ENCODE measurements at regions not wholly inside any gene's neighbourhood (a gene's known extent, or its start where the extent isn't known, plus 50 kb on each side); places are given as distances from the start of the nearest gene placed in this dataset.

DNA sequence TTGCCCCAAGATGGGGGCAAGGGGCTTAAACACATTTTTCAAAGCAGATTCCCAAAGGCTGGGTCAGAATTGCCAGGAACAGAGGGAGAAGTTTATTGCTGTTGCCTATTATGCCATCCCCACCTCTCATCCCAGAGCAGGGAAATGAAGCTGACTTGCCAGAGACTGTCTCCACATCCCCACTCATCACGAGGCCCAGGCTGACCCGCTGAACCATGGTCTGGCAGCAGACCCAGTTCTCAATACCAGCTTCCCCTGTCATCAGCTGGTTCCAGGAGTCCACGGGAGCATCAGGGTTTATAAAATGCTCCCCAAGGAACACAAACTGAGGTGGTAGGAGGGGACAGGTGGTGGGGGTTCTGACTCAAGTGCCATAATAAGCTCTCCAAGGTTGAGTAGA, 605.9 kb downstream of the NPHP4 start:
- Histone ChIP-seq H3K27me3 (ENCODE audit: insufficient read depth, low read length) (no peaks in the 10 kb centered on the region), H3K4me2 (ENCODE audit: insufficient read depth, low read length) (no peak overlapping the region), H2AFZ (ENCODE audit: low read length) (no peak overlapping the region), H3K4me3 (ENCODE audit: insufficient read depth, low read length) (no peak overlapping the region), H3K27ac (ENCODE audit: low read depth, low read length) (no peak overlapping the region), H4K20me1 (ENCODE audit: insufficient read depth, low read length) (no peaks in the 10 kb centered on the region), H3K36me3 (ENCODE audit: insufficient read depth, low read length) (no peaks in the 10 kb centered on the region), H3K9me3 (ENCODE audit: low read depth, low read length) (no peaks in the 10 kb centered on the region), H3K4me1 (ENCODE audit: insufficient read depth, low read length) (no peaks in the 10 kb centered on the region), H3K79me2 (ENCODE audit: insufficient read depth, low read length) (no peaks in the 10 kb centered on the region)
- DNase-seq (ENCODE audit: insufficient read length, low spot score, missing footprints), result no peak
- TF ChIP-seq, protein P1, sequence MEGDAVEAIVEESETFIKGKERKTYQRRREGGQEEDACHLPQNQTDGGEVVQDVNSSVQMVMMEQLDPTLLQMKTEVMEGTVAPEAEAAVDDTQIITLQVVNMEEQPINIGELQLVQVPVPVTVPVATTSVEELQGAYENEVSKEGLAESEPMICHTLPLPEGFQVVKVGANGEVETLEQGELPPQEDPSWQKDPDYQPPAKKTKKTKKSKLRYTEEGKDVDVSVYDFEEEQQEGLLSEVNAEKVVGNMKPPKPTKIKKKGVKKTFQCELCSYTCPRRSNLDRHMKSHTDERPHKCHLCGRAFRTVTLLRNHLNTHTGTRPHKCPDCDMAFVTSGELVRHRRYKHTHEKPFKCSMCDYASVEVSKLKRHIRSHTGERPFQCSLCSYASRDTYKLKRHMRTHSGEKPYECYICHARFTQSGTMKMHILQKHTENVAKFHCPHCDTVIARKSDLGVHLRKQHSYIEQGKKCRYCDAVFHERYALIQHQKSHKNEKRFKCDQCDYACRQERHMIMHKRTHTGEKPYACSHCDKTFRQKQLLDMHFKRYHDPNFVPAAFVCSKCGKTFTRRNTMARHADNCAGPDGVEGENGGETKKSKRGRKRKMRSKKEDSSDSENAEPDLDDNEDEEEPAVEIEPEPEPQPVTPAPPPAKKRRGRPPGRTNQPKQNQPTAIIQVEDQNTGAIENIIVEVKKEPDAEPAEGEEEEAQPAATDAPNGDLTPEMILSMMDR (IDR thresholded peaks at IDR 0.05; ENCODE audit: extremely low read depth, low read depth, low read length), result no peak

DNA sequence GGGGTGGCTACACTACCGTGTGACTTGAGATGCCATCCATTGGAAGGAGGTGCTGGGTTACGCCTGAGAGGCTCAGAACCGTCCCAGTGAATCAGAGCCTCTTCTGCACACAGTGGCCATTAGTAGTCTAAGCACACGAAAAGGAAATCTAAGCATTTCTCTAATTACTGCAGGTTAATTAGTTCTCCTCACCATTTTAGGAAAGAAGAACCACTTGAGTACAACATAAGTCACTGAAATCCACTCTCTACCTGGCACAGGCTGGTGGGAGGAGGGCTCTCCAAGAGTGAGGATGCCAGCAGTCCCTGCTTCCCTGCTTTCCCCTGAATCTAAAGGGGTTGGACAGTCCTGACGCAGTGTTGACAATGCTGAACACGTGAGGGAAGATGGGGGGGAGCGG, 606.3 kb downstream of the NPHP4 start:
- Histone ChIP-seq H3K4me1 (ENCODE audit: insufficient read depth, low read length) (no peaks in the 10 kb centered on the region), H3K9me3 (ENCODE audit: low read depth, low read length) (no peaks in the 10 kb centered on the region)
- DNase-seq (ENCODE audit: insufficient read length, low spot score, missing footprints), result no peak

DNA sequence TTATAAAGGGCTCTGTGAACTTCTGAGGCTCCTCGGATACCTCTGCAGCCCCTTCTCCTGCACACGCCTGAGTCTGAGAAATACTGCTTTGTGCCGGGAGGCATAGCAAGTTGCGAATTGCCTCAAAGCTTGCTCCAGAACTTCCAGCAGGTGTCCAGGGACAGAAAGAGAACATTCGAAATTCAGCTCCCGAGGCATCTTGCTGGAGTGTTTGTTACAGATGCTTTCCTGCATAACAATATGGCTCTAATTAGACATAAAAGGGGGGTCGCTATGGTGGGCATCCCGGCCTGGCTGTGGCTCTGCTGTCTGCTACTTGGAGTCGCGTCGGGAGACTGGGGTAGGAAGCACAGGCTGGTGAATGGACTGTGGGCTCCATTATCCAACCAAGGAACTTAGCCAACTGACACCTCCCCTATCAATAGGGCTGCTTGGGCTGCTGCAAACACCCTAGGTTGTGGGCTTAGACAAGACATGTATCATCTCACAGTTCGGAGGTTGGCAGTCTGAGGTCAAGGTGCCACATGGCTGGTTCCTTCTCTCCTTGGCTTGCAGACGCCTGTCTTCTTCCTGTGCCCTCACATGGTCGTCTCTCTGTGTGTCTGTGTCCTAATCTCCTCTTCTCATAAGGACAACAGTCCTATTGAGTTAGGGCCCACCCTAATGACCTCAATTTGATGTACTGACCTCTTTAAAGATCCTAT, 607.0 kb downstream of the NPHP4 start:
- no peaks in the 10 kb centered on the region for H3K79me2 ChIP-seq (ENCODE audit: insufficient read depth, low read length)
- TF ChIP-seq, protein P1 (IDR thresholded peaks at IDR 0.05; ENCODE audit: extremely low read depth, low read depth, low read length), result no peak

More for the DNA sequence above, 606.3 kb downstream of the NPHP4 start:
- Histone ChIP-seq H3K4me2 (ENCODE audit: insufficient read depth, low read length) (no peak overlapping the region), H3K27ac (ENCODE audit: low read depth, low read length) (no peak overlapping the region), H2AFZ (ENCODE audit: low read length) (no peak overlapping the region), H3K4me3 (ENCODE audit: insufficient read depth, low read length) (no peak overlapping the region), H3K27me3 (ENCODE audit: insufficient read depth, low read length) (no peaks in the 10 kb centered on the region), H3K79me2 (ENCODE audit: insufficient read depth, low read length) (no peaks in the 10 kb centered on the region), H3K36me3 (ENCODE audit: insufficient read depth, low read length) (no peaks in the 10 kb centered on the region), H4K20me1 (ENCODE audit: insufficient read depth, low read length) (no peaks in the 10 kb centered on the region)
- TF ChIP-seq, protein P1 (IDR thresholded peaks at IDR 0.05; ENCODE audit: extremely low read depth, low read depth, low read length), result no peak

DNA sequence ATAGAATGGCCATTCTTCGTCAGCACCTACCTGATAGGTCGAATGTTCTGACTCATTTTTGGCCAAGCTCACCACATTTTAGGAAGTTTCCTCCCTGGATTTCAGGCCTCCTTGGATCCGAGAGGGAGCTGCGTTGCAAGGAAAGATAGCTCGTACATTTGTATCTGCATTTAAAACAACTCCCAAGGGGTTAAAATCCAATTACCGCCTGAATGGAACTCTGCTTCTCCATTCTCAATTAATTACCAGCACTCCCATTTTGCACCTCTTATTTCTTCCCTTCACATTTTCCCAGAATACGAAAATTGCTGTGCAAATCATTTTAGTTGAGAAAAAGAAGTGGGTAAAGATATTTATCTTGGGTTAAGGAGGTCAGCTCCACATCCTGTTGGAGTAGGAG, 610.7 kb downstream of the NPHP4 start:
- Histone ChIP-seq H3K4me1 (ENCODE audit: insufficient read depth, low read length) (no peaks in the 10 kb centered on the region), H3K27me3 (ENCODE audit: insufficient read depth, low read length) (no peaks in the 10 kb centered on the region), H2AFZ (ENCODE audit: low read length) (no peak overlapping the region), H3K36me3 (ENCODE audit: insufficient read depth, low read length) (no peaks in the 10 kb centered on the region), H3K9me3 (ENCODE audit: low read depth, low read length) (no peaks in the 10 kb centered on the region), H3K79me2 (ENCODE audit: insufficient read depth, low read length) (no peaks in the 10 kb centered on the region), H3K4me2 (ENCODE audit: insufficient read depth, low read length) (no peak overlapping the region), H4K20me1 (ENCODE audit: insufficient read depth, low read length) (no peaks in the 10 kb centered on the region), H3K27ac (ENCODE audit: low read depth, low read length) (no peak overlapping the region), H3K4me3 (ENCODE audit: insufficient read depth, low read length) (no peak overlapping the region)
- TF ChIP-seq, protein P1 (IDR thresholded peaks at IDR 0.05; ENCODE audit: extremely low read depth, low read depth, low read length), result no peak
- no peak for DNase-seq (ENCODE audit: insufficient read length, low spot score, missing footprints)

More for the DNA sequence above, 607.0 kb downstream of the NPHP4 start:
- no peak overlapping the region for H3K27ac ChIP-seq (ENCODE audit: low read depth, low read length)
- no peaks in the 10 kb centered on the region for H3K9me3 ChIP-seq (ENCODE audit: low read depth, low read length)
- no peak overlapping the region for H2AFZ ChIP-seq (ENCODE audit: low read length)
- no peak overlapping the region for H3K4me2 ChIP-seq (ENCODE audit: insufficient read depth, low read length)
- H4K20me1 ChIP-seq (ENCODE audit: insufficient read depth, low read length), result no peaks in the 10 kb centered on the region
- H3K4me1 ChIP-seq (ENCODE audit: insufficient read depth, low read length), result no peaks in the 10 kb centered on the region
- no peak overlapping the region for H3K4me3 ChIP-seq (ENCODE audit: insufficient read depth, low read length)
- no peak for DNase-seq (ENCODE audit: insufficient read length, low spot score, missing footprints)
- H3K36me3 ChIP-seq (ENCODE audit: insufficient read depth, low read length), result no peaks in the 10 kb centered on the region
- no peaks in the 10 kb centered on the region for H3K27me3 ChIP-seq (ENCODE audit: insufficient read depth, low read length)
